ENCODE measurements at regions not wholly inside any gene's neighbourhood (a gene's known extent, or its start where the extent isn't known, plus 50 kb on each side); places are given as distances from the start of the nearest gene placed in this dataset.

- Histone ChIP-seq H3K4me1 (ENCODE audit: control insufficient read depth, insufficient read depth, low read length) (no peaks in the 10 kb centered on the region), H4K20me1 (ENCODE audit: control insufficient read depth, insufficient read depth) (no peaks in the 10 kb centered on the region), H3K27ac (ENCODE audit: control insufficient read depth, insufficient read depth) (no peak overlapping the region), H3K4me2 (ENCODE audit: control insufficient read depth, insufficient read depth) (no peak overlapping the region), H3K9ac (ENCODE audit: control insufficient read depth, insufficient read depth, low read length) (no peak overlapping the region), H3K36me3 (ENCODE audit: control insufficient read depth in 2 of 2, insufficient read depth in 2 of 2, low read length in 1 of 2) (no peaks in the 10 kb centered on the region), H3K79me2 (ENCODE audit: control insufficient read depth, insufficient read depth, low read length) (no peaks in the 10 kb centered on the region), H2AFZ (ENCODE audit: control insufficient read depth, low read depth, low read length) (no peak overlapping the region), H3K4me3 (no peak overlapping the region), H3K27me3 (replicated peaks in 1 of 2; ENCODE audit: control insufficient read depth in 2 of 2, insufficient read depth in 2 of 2, low read length in 1 of 2) (no peaks in the 10 kb centered on the region), H3K9me3 (replicated peaks; ENCODE audit: control insufficient read depth, insufficient read depth, low read length) (no peaks in the 10 kb centered on the region)
- in situ Hi-C loops (cut with MboI) (no loop called here), intact Hi-C loops (cut with micrococcal nuclease; ENCODE audit: unreplicated experiment) (no loop called here)
- TF ChIP-seq RUNX3 (IDR thresholded peaks at IDR 0.05; ENCODE audit: low read length) = no peak
- no peak for TF ChIP-seq GABPA (IDR thresholded peaks at IDR 0.05; ENCODE audit: low read depth)
- no peak for TF ChIP-seq PAX8 (IDR thresholded peaks at IDR 0.05)
- no peak for TF ChIP-seq NR2F1 (conservative IDR thresholded peaks at IDR 0.05)
- TF ChIP-seq RELB (IDR thresholded peaks at IDR 0.05; ENCODE audit: low read depth) = no peak
- TF ChIP-seq LARP7 (IDR thresholded peaks at IDR 0.05) = no peak
- no peak for TF ChIP-seq STAT3 (IDR thresholded peaks at IDR 0.05; ENCODE audit: low read depth, low read length)
- no TSS peak for BruUV-seq (replicated peaks)
- DNase-seq (ENCODE audit: low read depth, low spot score) (no peak), FAIRE-seq (no peak), ATAC-seq (no peak)
- SMC1A ChIA-PET (ENCODE audit: uncharacterized antibody, unreplicated experiment) = no interaction called here
- CTCF ChIA-PET = no interaction called here
- POLR2A ChIA-PET = no interaction called here
- RAD21 ChIA-PET (ENCODE audit: unreplicated experiment) = no interaction called here
- WGBS (ENCODE audit: insufficient coverage, insufficient replicate concordance, low lambda C conversion rate, missing lambda C conversion rate) = 13% methylated on average over 2 of the region's 2 CpGs
Observed at GRCh38 chr4:54176202-54176601, 52.9 kb upstream of the PDGFRA start.
